Ascending aorta (tissue), 2 donors: ENCODE measurements at regions not wholly inside any gene's neighbourhood (a gene's known extent, or its start where the extent isn't known, plus 50 kb on each side); places are given as distances from the start of the nearest gene placed in this dataset.

Experiments
- DNase-seq, 2 donors: peaks; one replicate each; pipeline ENCODE4 v3.0.0-alpha.2; 2019; ENCODE audit warnings: low spot score in 2 of 2
- H3K27ac ChIP-seq, 2 donors: fragments of 200-600 bp; sonication (generic); one replicate each; pipeline ENCODE4 v1.5.1; 2016 to 2017; ENCODE audit warnings: mild to moderate bottlenecking in 1 of 2
- H3K27me3 ChIP-seq: fragments of 200-600 bp; sonication (generic); one replicate; pipeline ENCODE4 v1.5.1; 2017
- H3K36me3 ChIP-seq, 2 donors: fragments of 200-600 bp; sonication (generic); one replicate each; pipeline ENCODE4 v1.5.1; 2016
- H3K4me1 ChIP-seq, 2 donors: fragments of 200-600 bp; sonication (generic); one replicate each; pipeline ENCODE4 v1.5.1; 2016 to 2017; ENCODE audit warnings: mild to moderate bottlenecking in 1 of 2
- H3K4me3 ChIP-seq, 2 donors: fragments of 200-600 bp; sonication (generic); one replicate each; pipeline ENCODE4 v1.5.1; 2016 to 2017; ENCODE audit warnings: mild to moderate bottlenecking in 1 of 2
- H3K9me3 ChIP-seq, 2 donors: fragments of 200-600 bp; sonication (generic); one replicate each; pipeline ENCODE4 v1.5.1; 2016
- CTCF ChIP-seq, 3 experiments: fragments of 200-600 bp in 2 of 3; fragments of 450-650 bp in 1 of 3; sonication (generic) in 2 of 3; IDR thresholded peaks; one replicate each; pipeline ENCODE4 v1.5.1; 2016 to 2019; ENCODE audit warnings: antibody characterized with exemption in 3 of 3, mild to moderate bottlenecking in 1 of 3, moderate library complexity in 1 of 3
- intact Hi-C: fragments of 100-400 bp; cut with DNase I; formaldehyde crosslinking; loops from one replicate; pipeline ENCODE4 v1.15.1; 2023

GRCh38 chr4:151953795-151954372, 193.1 kb upstream of the GATB start:
- no peak for DNase-seq
- TF ChIP-seq CTCF (IDR thresholded peaks at IDR 0.05): no peak
- H3K9me3 ChIP-seq: no peaks in the 10 kb centered on the region
- intact Hi-C loops: no loop called here
- H3K4me3 ChIP-seq: no peak overlapping the region
- no peak overlapping the region for H3K27ac ChIP-seq
- H3K27me3 ChIP-seq: no peaks in the 10 kb centered on the region
- no peaks in the 10 kb centered on the region for H3K4me1 ChIP-seq
- H3K36me3 ChIP-seq: no peaks in the 10 kb centered on the region

- H3K4me3 ChIP-seq: no peak overlapping the region
- H3K9me3 ChIP-seq: no peaks in the 10 kb centered on the region
- intact Hi-C loops: no loop called here
- H3K27me3 ChIP-seq: no peaks in the 10 kb centered on the region
- TF ChIP-seq CTCF (IDR thresholded peaks at IDR 0.05): no peak
- no peaks in the 10 kb centered on the region for H3K4me1 ChIP-seq
- no peak overlapping the region for H3K27ac ChIP-seq
- DNase-seq: no peak
- H3K36me3 ChIP-seq: no peaks in the 10 kb centered on the region
Observed at GRCh38 chr4:151953312-151953711, 192.5 kb upstream of the GATB start.

GRCh38 chr4:151952711-151953254, 192.0 kb upstream of the GATB start:
- TF ChIP-seq CTCF (IDR thresholded peaks at IDR 0.05): no peak
- no peak for DNase-seq
- Histone ChIP-seq H3K4me3 (no peak overlapping the region), H3K9me3 (no peaks in the 10 kb centered on the region), H3K27me3 (no peaks in the 10 kb centered on the region), H3K36me3 (no peaks in the 10 kb centered on the region), H3K4me1 (no peaks in the 10 kb centered on the region), H3K27ac (no peak overlapping the region)
- intact Hi-C loops: no loop called here

- no peak for TF ChIP-seq CTCF (IDR thresholded peaks at IDR 0.05)
- Histone ChIP-seq H3K4me3 (no peak overlapping the region), H3K27ac (no peak overlapping the region), H3K9me3 (no peaks in the 10 kb centered on the region), H3K27me3 (no peaks in the 10 kb centered on the region), H3K4me1 (no peaks in the 10 kb centered on the region), H3K36me3 (no peaks in the 10 kb centered on the region)
- intact Hi-C loops: no loop called here
- DNase-seq: no peak
Observed at GRCh38 chr4:151952137-151952536, 191.3 kb upstream of the GATB start.

DNA sequence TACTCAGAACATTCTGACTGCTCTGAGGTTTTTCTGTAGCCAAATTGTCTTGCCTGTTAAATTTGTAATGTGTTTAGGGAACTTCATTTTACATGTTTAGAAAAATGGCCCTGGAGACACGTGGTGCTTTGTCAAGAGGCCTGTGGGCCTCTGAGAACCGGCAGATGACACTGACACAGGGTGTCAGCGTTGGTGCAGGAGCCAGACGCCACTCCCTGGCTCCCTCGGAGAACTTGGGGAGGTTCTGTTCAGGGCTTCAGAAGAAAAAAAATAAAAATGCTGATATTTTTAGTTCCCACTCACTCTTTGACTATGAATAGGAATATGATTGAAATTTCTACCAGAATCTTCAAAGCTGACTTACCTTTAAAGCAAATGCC, 190.9 kb upstream of the GATB start:
- no peak overlapping the region for H3K27ac ChIP-seq
- H3K36me3 ChIP-seq: no peaks in the 10 kb centered on the region
- TF ChIP-seq CTCF (IDR thresholded peaks at IDR 0.05): no peak
- no peaks in the 10 kb centered on the region for H3K4me1 ChIP-seq
- intact Hi-C loops: no loop called here
- DNase-seq: no peak
- no peaks in the 10 kb centered on the region for H3K27me3 ChIP-seq
- peaks cover 0 to 5% of the 10 kb centered on the region in 2 donors for H3K9me3 ChIP-seq
- no peak overlapping the region for H3K4me3 ChIP-seq
